CD4-positive, alpha-beta T cell treated with Interferon alpha-2 for 1 hour (primary cell): ENCODE measurements at regions not wholly inside any gene's neighbourhood (a gene's known extent, or its start where the extent isn't known, plus 50 kb on each side); places are given as distances from the start of the nearest gene placed in this dataset.
"Not testable (repeated sequence)": the region's sequence is repeated elsewhere in the genome, so short reads cannot be mapped to it uniquely, and the experiment has no call there.

Source experiments
- DNase-seq, 2 donors: peaks; one replicate each; pipeline ENCODE4 v3.0.0-alpha.2; 2020 to 2022

DNA sequence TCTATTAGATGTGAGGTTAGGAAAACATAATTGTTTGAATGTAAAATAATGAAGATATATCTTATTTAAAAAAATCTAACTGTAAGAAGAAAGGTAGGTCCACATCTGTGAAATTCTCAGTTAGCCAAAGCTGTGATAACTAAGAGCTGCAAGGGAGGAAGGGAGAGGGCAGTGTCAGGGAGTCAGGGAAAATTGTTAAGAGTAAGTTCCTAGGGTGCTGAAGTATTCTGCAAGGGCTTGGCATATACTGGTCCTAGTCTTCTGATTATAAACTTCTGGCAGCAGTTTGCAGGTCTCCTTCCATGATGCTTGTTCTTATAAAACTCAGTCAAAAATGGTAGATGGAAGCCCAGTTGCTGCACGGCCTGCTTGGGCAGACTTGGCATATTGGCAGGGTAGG, 233.2 kb downstream of the NMUR2 start:
- DNase-seq, result no peak

DNA sequence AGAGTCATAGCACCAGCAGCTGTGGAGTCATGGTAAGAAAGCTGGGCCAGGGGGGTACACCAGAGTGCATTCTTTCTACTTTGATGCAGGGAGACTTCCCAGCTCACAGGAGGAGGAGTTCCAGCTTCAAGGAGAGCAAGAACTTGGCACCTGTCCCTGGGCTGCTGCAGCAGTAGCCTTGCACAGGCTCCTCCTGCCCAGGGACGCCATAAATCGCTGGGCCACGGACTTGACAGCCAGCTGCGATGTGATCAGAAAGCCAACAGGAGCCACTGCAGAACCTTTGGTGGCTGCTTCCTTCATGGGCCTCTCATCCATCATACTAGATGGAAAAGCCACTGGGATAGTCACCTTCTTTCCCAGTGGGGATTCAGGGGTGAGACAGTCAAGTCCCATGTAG, 234.7 kb downstream of the NMUR2 start:
- no peak for DNase-seq

DNA sequence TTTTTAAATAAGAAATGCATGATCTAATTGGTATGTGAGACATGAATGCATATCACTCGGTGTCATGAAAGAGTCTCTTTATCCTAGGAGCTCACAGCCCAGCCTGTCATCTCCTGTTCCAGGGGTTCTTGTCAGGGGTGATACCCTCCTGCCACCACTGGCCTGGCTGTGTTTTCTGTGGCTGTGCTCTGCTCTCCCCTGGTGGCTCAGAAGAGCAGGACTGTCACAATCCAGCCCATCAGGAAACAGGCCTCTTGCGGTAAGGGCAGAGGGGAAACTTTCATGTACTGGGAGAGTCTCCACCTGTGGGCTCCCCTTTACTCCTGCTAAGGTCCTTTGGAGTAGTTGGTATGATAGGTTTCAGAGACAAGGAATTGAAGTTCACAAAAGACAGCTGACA, 240.2 kb upstream of the GLRA1 start:
- no peak for DNase-seq

DNA sequence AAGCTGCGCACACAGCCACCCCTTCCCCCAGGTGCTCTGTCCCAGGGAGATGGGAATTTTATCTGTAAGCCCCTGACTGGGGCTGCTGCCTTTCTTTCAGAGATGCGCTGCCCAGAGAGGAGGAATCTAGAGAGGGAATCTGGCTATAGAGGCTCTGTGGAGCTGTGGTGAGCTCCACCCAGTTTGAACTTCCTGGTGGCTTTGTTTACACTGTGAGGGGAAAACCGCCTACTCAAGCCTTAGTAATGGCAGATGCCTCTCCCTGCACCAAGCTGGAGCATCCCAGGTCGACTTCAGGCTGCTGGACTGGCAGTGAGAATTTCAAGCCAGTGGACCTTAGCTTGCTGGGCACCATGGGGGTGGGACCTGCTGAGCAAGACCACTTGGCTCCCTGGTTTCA, 235.2 kb upstream of the GLRA1 start:
- DNase-seq, result not testable (repeated sequence)

DNA sequence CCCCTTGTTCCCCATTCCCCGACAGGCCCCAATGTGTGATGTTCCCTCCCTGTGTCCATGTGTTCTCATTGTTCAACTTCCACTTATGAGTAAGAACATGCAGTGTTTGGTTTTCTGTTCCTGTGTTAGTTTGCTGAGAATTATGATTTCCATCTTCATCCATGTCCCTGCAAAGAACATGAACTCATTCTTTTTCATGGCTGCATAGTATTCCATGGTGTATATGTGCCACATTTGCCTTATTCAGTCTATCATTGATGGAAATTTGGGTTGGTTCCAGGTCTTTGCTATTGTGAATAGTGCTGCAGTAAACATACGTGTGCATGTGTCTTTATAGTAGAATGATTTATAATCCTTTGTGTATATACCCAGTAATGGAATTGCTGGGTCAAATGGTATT, 229.8 kb upstream of the GLRA1 start:
- DNase-seq, result not testable (repeated sequence)

DNA sequence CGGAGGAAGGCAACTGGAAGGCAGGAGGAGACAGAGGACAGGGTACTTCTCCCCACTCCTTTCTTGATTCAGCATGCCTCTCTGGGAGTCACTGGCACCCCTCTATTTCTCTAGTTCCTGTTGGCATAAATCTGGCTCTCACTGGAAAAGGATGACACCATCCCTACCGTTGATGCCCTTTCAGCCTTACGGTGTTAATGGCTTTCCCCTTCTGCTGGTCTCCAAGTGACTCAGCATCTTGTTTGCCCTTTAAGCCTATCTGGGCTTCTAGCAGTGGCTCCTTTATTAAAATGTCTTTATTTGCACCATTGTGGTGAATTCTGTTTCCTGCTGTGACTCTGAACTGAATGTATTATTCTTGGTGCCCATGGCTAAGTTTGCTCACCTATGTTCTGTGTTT, 227.3 kb upstream of the GLRA1 start:
- DNase-seq, result no peak

DNA sequence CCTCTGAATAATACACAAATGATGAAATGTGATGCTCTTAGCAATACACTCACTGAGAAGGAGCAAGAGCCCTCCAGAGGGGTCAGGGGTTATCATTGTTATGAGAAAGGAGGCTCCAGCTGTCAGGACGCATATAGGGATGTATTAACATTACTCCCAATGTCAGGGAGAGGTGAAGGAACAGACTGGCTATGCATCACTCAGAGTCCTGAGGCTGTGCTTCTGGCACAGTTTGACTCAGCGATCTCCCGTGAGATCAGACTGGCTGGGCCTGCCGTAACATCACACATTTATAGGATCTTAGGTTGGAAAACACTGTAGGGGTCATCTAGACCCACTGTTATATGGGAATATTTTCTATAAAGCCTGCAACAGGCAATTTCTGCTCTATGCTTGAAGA, 226.5 kb upstream of the GLRA1 start:
- no peak for DNase-seq

DNA sequence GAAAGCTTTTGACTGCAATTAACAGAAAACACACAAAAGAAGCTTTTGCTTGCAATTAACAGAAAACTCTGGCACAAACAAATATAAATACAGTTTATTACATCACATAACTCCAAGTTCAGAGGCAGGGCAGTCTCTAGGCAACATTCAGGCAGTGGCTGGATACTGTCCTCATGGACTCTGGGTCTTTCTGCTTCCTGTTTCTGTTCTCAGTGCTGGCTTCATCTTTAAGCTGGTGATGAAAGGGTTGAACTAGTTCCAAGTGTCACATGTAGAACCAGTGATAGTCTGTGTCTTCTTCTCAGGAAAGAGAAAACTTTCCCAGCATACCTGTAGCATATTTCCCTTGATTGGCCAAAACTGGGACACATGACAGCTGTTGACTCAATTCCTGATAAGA, 222.6 kb upstream of the GLRA1 start:
- no peak for DNase-seq

DNA sequence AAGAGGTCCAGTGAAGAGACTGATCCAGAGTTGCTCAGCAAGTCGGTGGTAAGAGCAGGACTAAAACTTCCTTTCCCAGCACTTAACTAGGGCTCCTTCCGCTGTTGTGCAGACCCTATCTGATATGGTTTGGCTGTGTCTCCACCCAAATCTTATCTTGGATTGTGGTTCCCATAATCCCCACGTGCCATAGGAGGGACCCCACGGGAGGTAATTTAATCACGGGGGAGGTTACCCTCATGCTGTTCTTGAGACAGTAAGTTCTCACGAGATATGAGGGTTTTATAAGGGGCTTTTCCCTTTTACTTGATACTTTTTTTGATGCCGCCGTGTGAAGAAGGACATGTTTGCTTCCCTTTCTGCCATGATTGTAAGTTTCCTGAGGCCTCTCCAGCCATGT, 221.9 kb upstream of the GLRA1 start:
- no peak for DNase-seq

DNA sequence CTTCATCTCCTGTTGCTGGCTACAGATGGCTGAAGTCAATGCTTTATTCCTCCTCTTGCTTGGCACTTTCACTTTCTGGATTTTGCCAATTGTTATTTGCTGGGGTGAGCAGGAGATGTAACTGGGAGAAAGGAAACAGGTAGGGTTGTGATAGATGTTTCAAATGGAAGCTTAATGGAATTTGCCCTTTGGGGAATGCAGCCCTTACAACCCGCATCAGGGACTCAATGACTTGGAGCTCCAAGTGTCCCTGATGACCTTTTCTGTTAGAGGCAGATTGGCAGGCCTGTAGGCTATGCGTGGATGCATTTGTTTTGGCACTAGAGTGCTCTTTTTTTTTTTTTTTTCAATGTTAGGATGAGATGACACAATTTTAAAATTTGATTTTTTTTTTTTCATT, 219.9 kb upstream of the GLRA1 start:
- DNase-seq, result no peak

DNA sequence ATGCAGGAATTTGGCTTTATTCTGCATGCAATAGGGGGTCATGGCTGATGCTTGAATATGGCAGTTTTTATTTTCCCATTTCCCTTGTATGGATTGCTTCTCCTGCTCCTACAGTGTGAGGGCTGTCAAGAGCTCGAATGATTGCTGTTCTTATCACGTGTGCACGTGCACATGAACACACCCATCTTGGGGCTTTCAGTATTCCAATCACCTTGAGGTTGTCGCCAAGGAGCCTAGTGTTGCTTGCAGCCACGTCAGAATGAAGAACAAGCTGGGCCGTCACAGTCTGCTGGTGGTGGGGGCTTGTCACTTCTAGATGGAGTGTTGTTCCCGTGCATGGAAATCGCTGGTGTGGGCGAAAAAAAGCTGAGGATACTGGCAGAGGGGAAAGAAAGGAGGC, 219.4 kb upstream of the GLRA1 start:
- no peak for DNase-seq

DNA sequence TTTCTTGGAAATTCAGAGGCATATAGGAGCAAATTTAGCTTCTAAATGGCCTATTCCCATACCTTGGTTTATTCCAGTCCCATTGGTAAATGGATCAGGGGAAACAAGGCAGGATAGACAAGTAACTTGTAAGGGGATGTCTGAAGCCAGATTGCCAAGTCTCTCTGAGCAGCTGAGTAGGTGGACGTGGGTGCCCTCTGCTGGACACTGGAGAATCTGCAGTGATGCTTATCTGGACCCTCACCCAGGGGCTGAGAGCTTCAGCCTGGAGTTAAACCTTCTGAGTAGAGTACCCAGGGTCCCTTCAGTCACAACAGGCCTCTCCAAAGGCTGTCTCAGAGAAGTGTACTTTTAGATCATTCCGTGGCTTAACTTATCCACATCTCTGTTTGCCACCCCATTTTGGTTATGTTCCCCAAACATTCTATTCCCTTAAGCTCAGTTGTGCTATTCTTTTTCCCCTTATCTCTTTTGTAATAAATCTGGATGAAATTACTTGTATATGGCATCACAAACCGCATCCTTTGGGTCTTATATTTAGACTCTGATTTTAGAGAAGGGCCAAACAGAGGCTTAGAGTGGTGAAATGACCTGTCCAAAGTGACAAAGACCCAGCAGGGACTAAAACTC, 218.3 kb upstream of the GLRA1 start:
- DNase-seq, result peak; percentile 38 to 70

DNA sequence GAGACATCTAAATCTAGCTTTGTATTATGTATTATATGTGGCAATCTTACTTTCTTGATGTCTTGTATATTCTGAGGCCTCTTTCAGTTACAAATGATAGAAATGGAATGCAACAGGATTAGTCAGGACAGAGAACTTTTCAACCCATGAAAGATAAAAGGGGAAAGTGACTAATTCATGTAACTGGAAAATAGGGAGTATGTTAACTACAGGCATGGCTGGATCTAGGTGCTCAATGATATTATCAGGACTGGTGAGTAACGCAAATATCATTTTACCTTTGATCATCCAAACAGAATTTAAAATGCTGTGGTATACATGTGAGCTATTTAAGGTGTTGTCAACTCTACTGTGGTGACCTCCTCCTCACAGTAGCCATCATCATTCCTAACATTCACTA, 215.7 kb upstream of the GLRA1 start:
- DNase-seq, result no peak

DNA sequence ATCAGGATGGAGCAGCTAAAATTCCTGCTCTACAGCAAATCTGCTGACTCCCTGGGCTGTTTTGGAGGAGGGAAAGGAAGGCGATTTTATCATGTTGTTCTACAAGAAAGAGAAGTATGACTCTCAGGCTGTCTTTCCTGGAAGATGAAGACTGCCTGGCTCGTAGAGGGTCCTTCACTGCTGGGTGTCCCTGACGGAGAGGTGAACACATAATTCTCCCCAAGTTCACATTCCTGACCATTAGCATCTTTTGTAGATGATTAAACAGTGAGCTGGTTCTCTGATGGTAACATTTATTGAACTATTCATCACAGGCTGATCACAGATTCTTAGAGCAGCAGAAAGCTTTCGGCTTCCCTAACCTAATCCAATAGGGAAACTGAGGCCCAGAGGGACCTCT, 212.4 kb upstream of the GLRA1 start:
- no peak for DNase-seq

DNA sequence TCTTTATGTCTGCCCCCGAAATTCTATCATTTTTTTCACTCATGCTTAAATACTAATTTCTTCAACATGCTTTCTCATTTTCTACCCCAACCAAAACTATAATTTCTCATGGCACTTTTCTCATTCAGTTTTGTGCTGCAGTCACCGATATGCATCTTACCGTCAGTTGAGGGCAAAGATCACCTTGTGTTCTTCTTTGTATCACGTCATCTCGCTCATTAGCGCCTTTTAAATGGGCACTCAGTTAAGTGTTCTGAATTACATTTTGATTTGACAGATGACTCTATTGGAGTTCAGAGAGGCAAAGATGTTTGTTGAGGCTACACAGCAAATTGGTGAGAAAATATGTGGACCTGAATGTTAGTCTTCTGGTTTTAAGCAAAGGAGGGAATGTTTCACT, 211.7 kb upstream of the GLRA1 start:
- no peak for DNase-seq

DNA sequence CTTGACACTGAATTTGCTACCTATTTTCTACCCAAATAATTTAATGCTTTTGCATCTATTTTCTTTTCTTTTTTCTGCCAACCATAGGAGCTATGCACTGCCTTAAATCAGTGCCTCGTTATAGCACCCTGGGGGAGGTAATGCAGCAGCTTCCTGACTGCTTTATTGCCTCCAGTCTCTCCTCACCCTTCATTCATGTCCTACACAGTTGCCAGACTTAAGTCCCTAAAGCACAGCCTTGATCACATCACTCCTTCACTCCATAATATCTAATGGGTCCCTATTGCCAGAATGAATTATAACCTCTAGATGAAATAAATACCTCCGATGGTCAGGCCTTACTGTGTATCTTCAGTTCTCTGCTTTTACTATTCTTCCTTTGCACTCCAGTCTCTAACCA, 211.2 kb upstream of the GLRA1 start:
- no peak for DNase-seq

DNA sequence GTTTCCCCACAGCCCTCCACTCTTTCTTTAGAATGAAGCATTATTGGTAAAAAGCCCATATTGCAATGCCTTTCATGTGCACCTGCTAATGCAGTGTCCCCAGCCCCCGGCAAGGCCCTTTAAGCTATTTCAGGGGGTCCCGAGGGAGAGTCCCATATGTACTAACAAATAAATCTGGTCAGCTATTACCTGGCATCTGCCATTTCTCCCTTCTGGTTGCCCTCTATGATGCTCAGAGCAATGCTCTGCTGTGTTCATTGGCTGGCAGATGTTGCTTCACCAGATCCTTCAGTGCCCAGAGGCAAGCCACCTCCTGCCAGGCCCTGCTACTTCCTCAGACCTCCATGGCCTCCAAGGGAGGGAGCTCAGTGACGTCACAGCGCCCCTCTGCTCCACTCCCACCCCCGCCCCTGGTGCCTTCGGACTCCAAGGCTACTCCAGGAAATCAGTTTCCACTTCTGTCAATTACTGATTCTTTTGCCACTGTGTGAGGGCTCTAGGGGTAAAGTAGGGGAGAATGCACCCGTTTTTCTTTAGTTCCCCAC, 201.1 kb upstream of the GLRA1 start:
- no peak for DNase-seq

DNA sequence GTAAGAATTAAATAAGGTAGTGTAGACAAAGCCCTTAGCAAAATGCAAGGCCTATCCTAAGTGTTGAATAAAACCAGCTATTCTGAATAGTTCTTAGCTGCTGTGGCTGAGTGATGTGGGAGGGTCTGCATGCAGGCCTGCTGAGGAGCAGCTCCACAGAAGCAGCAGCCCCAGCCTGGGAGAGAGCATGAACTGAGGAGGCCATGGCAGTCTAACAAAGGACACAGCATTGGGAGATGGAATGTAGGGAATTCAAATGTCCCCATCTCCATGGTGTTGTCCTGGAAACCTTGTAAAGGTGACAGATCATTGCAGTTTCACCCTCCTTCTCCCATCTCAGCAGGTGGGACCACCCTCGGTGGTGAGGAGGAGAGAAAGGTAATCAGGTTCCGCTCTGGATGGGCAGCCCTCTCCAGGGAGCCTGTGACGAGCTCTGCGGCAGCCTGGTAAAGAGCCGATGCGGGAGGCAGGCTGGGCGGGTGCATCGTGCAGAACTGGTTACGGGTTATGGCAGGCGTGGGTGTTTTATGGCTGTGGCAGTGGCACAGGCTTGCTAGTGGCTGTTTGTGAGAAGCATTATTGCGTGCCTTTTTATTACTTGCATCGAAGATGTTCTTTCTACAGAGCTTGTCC, 199.9 kb upstream of the GLRA1 start:
- no peak for DNase-seq

DNA sequence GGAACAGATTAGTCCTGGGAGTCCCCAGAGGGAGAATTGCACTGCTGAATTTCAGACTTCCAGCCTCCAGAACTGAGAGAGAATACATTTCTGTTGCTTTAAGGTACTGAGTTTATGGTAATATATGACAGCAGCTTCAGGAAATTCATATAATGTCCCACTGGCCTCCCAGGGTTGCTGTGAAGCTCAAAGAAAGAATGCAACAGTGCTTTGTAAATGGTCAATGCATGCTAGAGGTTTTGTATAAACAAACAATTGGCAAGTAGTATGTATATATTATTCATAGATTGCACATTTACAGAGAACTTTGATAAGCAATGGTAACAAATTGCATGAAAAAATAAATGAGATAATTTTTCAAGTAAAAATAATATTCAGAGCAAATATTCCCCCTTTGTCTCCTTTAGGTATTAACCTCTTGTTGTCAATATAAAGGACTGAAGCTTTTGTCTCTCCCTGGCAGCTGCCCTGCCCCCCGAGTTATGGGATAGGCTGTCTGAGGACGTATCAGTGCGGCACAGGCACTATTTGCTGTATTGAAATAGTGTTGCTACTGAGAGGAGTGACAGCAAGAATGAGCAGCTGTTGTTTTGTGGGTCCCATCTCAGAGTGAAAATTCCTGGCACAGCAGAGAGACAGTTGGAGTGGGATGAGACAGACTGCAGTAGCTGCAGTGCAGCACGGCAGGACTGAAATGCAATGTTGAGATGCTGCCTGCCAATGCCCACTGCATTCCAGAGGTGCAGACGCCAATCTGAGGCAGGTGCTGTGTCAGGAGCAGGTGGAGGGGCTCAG, 194.2 kb upstream of the GLRA1 start:
- no peak for DNase-seq

DNA sequence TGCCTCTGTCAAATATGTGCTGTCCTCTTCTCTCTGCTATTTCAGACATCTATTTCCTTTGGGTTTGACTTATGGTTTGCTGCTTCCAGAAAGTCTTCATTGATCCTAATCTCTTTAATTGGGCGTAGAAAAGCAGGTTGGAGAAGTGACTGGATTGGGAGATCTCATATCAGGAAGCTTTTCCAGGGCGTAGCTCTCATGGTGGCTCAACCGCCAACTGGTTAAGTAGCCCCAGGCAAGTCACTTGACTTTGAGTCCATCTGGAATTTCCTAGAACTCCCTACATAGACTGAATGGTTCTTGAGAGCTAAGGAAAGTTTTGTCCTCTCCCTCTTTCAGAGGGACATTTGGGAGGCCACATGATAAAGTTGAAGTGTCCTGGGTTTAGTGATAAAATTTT, 192.3 kb upstream of the GLRA1 start:
- DNase-seq, result no peak

DNA sequence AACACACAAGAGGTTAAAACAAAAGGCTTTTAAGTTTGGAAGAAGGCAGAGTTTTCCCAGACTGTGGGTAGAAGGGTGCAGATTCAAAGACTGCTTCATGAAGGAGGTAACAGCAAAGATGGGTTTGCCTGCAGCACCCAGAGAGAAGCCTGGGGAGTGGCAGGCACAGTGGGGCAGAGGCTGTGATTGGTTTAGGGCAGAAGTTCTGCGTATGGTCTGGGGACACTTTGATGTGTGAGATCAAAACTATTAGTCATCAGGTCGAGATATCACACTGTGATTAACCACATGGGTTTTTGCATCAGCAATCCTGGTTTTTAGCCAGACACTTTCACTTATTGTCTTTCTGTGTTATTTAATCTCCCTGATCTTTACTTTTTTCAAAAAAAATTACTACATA, 188.8 kb upstream of the GLRA1 start:
- DNase-seq, result peak in 1 of 2 donors; percentile 67

DNA sequence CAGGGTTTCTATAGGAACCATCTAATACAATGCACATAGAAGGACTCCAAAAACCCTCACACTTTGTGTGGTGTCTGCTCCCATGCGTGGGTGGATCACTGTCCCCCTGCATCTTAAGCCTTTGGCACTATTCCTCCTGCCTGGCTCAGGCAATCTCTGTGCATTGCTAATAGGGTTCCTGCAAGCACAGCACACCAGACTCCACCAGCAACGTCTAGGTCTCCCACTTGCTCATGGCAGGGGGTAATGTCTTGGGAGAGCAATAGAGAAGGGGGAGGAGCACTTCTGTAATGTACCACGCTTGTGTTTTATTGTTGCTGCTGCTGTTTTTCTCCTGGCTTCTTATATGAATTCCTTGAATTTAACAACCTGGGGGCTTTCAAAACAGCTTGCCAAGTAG, 182.6 kb upstream of the GLRA1 start:
- DNase-seq, result no peak

DNA sequence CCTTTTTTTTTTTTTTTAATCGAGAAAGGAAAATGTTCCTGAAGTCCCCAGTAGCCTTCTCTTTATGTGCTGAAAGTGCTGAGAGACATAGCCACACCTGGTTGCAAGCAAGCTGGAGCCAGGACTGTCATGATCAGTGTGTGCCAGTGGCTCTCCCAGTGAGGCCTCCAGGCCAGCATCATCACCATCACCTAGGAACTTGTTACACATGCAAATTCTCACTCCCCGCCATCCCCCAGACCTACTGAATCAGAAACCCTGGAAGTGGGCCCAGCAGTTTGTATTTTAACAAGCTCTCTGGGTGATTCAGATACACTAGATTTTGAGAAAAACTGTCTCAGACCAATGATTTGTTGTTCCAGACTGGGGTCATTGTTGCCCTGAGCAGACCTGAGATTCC, 181.9 kb upstream of the GLRA1 start:
- DNase-seq, result no peak

DNA sequence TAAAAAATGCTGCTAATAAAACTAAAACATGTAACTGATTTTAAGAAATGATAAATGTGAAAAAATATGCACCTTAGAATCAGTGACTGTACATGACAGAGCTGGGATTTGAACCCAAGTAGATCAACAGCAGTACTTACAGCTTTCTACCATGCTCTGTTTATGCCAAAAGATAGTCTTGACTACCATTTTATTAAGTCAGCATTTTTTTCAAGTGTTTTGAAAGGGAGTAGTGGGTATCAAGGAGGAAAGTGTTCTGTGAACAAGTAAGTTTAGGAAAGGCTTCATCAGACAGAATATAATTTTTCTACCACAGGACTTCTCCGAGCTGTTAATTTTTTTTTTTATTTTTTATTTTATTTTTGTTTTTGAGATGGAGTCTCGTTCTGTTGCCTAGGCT, 180.4 kb upstream of the GLRA1 start:
- DNase-seq, result no peak
